Stimulated activated CD4-positive, alpha-beta T cell treated with anti-CD3 and anti-CD28 coated beads, Interleukin-1b, Interleukin-23, amount 100 ng/mL, for 24 hours (primary cell): ENCODE measurements at regions not wholly inside any gene's neighbourhood (a gene's known extent, or its start where the extent isn't known, plus 50 kb on each side); places are given as distances from the start of the nearest gene placed in this dataset.
"Not testable (repeated sequence)": the region's sequence is repeated elsewhere in the genome, so short reads cannot be mapped to it uniquely, and the experiment has no call there.

Source experiments
- DNase-seq, 4 experiments: peaks; one replicate each; pipeline ENCODE4 v3.0.0-alpha.2; 2020; ENCODE audit warnings: low read depth in 4 of 4, low spot score in 1 of 4

DNA sequence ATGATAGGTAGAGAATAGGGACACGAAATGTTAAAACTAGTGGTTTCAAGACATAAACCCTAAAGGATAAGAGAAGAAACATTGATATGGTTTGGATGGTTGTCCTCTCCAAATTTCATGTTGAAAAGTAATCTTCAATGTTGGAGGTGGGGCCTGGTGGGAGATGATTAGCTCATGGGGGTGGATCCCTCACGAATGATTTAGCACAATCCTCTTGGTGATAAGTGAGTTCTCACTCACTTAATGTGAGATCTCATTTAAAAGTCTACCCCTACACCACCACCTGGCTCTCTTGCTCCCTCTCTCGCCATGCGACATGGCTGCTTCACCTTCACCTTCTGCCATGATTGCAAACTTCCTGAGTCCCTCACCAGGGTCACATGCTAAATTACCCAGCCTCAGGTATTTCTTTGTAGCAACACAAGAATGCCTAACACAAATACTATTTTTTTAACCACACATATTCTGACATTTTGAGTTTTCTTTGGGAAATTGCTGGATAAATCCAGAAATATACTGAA is 242.4 kb upstream of the PHF14 start:
- no peak for DNase-seq

DNA sequence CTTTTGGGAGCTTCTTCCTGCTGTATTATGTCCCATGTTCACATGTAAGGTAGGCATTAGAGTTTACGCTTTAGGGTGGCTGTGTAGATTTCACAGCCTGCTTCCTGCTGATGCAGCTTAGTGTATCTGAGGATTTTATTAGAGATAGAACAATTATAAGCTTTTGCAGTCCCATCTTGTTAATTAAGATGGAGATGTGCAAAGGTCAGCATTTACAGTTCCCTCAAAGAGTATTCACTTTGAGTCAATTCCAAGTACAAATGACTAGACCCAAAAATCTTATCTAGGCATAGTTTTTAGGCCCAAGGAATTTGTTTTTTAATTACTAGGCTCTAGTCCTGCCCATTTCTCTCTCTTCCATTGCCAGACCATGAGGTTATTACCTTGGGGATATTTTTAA is 239.9 kb upstream of the PHF14 start:
- no peak for DNase-seq

DNA sequence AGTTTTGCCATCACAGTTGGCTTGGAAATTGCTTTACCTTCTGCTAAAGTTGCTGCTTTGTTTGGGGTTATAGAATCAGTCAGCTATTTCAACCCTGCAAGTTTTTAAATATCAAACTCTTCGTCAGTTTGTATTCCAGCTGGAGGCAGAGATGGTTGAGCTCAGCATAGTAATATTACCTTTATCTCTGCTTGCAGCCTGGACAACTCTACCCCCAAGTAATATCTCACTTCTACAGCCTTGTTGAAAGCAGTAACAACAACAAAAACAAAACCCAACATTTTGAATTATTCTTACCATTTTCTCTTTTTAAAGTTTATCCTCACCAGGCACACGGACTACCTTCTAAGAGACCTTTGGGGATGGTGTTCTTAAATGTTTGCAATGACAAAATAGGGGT is 239.1 kb upstream of the PHF14 start:
- DNase-seq, result no peak

DNA sequence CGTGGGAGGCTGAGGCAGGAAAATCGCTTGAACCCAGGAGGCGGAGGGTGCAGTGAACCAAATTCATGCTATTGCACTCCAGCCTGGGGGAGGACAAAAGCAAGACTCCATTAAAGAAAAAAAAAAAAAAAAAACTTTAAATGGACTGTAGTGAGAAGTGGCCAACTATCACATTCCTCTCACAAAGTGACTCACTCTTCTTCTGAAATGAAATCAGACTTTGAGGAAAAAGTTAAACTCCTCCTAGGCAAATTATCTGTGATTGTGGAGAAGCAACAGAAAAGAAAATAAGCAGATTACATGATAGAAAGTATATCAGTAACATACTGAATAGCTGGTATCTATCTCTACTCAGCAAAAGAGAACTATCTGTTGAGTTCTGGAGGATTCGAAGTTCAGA is 234.3 kb upstream of the PHF14 start:
- DNase-seq, result no peak

DNA sequence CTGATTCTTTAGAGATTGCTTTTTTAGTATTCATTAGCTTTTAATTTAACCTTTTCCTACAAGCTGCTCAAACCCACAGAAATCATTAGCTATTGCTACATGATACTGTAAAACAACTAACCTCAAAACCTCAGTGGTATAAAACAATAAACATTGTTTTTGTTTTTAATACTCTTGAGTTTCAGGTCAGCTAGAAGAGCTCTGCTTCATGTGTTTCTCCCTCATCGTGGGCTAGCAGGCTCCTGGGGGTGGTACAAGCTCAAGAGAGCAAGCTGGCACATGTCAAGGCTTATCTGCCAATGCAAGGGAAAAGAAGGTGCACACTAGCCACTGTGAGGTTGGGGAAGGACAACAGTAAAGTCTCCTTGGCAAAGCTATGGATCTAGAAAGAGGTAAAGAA is 232.9 kb upstream of the PHF14 start:
- DNase-seq, result no peak

DNA sequence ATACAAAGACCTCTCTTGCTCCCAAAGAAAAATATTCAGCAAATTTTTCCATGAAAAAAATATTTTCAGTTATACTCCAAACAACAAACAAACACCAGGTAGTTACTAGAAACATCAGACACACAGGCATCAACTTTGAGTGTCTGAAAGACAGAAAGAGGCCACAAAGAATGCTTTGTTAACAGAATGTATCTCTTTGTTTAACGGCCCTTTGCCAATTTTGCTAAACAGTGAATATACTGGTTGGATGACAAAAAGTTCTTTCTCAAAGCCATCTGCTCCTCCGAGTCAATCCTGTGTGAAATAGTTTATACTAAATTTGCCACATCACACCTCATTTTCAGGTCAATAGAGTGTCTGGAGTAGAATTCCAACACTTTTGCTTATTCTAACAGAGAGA is 216.7 kb upstream of the PHF14 start:
- DNase-seq, result no peak

DNA sequence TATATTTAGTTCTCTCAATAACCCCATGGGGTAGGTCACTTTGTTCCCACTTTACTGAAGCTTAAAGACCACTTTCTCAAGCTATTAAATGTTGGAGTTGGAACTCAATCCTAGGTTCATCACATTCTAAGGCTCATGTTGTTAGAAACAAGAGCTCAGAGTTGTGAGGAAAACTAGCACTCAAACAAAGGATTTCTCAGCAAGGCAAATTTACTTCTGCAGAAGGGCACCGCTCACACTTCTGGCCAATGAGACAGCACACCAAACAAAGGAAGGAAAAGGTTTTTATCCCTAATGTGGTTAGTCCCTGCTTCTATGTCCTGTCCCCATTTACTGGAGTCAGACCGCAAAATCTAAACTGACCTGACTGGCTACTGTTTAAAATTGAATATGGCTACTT is 214.6 kb upstream of the PHF14 start:
- DNase-seq, result no peak

DNA sequence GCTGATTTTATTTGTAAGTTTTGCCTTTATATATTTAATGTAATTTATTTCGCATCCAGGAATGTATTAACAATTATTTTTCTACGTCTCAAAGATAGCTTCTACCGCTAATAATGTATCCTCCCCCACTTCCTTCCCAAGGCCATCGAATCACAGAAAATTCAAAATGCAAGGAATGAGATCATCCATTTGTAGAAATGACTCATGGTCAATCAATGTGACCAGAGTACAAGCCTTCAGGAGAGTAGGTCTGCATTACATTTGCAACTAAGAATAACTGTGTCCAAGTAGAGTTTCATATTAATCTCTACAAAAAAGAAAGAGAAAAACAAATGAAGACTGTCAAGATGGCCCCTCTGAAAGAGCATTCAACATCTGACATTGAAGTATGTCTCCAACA is 205.9 kb upstream of the PHF14 start:
- DNase-seq, result no peak

DNA sequence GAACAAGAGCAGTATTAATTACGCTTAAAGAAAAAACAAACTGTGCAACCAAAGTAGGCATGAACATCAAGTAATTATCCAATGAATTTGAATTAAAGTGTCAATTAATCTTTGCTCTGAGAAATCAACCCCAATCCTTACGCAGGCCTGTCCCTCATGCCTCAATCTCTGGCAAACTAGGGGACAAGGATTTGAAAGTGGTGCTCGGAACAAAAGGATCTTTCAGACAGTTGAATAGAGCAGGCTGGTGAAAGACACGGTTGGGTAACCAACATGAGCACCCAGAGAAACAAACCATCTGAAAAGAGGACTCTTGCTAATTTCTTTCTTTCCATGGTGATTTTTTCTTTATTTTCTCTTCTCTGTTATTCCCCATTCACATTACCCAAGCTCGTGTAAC is 203.5 kb upstream of the PHF14 start:
- no peak for DNase-seq

DNA sequence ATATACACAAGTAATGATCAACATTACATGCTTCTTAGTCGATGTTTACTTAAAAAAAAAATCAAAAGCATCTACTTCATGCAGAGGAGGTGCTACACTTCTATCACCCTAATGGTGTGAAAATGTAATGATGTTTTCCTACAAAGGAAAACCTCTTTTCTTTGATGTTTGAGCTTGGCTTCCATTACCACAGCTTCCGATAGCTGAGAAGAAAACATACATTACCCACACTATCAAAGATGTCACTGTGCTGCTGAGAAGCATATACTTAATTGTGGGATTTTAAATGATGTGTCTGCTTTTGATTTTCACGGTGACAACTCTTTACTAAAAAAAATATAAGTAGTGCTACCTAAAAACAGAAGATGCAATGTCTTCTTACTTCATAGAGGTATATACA is 200.2 kb upstream of the PHF14 start:
- DNase-seq, result no peak

DNA sequence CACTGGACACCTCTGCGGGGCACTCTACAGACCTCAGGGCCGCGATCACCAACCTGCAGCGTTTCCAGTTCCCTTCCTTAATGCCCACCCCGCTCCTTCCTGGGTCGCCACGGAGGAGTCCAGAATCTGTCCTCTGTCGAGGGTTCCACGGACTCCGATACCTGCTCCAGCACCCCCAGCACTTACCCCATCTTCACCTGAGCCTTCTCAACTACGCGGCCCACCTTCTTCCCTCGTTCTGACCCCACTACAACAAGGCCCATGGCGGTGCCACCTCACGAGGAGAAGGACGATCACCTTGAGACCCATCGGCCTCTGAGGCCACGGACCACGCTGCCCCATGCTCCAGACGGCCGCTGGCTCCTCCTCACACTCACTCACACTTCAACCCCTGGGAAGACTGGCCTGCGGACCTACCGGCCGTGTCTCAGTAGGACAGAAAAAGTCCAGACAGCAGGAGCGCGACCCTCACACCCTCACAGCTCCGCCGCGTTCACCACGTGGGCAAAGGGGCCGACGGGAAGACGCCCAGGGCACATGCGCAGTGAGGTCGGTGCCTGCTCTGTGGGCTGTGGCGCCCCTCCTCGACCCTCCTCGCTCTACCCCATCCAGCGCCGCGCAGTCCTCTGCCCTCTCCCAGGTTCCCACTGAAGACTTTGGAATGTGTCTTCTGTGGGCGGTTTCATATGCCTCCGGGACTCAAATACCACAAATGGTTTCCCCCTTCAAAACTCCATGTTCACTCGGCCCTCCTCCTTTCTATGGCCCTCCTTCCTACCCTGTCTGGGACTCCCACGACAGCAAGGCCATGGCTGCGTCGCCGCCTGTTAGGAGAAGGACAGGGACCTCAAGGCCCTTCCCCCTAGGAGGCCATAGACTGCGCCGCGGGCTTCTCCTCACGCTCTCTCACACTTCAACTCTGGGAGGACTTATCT is 193.9 kb upstream of the PHF14 start:
- no peak for DNase-seq

DNA sequence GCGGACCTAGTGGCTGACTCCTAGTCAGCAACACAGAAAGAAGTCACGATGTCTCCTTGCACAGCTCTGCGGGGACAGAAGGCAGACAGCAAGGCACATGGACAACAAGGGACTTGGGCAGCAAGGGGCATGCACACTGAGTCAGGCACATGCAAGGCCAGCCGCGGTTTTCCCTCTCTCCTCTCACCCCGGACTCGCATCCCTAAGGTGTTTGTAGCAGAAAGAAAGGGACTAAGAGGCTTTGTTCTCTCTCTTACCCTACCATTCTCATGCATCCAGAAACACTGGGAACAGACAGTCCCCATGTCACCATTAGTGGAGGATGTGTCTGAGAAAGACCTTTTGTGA is 193.3 kb upstream of the PHF14 start:
- DNase-seq, result no peak

DNA sequence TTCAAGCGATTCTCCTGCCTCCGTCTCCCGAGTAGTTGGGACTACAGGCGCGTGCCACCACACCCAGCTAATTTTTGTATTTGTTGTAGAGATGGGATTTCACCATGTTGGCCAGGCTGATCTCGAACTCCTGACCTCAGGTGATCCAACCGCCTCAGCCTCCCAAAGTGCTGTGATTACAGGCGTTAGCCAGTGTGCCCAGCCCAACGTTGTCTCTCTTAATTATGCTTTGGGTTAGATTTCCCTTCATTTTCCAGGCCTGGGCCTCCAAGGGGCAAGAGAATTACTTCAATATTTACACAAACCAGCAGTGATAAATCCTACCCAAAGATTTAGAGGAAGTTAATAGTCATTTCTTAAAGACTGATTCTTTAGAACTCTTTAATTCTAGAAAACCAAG is 186.7 kb upstream of the PHF14 start:
- DNase-seq, result not testable (repeated sequence)

DNA sequence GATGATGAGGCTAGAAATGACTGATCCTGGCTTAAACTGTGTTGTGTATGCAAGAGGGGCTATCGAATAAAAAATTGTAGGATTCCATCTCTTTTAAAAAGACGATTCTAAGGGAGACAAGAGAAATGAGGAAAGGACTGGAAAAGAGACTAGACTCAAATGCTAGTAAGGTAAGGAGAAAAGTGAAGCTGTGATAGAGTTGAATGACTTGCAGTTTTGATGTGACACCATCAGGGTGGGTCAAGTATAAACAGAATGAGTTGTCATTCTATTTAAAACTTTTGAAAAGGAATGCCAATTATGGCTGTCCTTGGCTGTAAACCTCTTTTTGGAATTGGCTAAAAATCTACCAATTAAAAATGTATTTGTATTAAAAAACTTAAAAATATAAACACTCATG is 184.5 kb upstream of the PHF14 start:
- no peak for DNase-seq

DNA sequence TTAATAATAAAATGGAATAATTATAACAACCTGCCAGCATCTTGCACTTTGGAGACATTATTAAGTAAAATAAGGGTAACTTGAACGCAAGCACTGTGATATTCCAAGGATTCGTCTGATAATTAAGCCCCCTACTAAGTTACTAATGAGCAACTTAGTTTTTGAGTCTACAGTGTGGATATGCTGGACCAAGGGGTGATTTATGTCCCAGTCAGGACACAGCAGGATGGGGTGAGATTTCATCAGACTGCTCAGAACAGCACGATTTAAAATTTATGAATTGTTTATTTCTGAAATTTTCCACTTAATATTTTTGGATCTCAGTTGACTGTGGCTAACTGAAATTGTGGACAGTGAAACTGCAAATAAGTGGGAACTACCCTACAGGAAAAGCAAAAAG is 182.8 kb upstream of the PHF14 start:
- no peak for DNase-seq

DNA sequence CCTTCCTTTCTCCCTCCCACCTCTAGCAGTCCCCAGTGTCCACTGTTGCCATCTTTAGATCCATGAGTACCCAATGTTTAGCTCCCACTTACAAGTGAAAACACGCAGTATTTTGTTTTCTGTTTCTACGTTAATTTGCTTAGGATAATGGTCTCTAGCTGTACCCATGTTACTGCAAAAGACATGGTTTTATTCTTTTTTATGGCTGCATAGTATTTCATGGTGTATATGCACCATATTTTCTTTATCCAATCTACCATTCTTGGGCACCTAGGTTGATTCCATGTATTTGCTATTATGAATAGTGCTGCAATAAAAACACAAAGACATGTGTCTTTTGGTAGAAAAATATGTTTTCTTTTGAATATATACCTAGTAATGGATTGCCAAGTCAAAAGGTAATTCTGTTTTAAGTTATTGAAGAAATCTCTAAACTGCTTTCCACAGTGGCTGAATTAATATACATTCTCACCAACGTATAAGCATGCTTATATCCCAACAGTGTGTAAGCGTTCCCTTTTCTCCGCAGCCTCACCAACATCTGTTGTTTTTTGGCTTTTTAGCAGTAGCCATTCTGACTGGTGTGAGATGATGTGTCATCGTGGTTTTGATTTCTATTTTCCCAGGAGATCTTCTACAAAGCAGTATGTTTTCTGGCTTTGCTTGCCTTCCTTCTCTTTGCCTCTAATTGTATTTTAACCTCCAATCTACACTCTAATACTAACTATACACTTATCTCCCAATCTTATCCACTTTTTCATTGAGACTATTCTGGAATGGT is 179.5 kb upstream of the PHF14 start:
- DNase-seq, result no peak

DNA sequence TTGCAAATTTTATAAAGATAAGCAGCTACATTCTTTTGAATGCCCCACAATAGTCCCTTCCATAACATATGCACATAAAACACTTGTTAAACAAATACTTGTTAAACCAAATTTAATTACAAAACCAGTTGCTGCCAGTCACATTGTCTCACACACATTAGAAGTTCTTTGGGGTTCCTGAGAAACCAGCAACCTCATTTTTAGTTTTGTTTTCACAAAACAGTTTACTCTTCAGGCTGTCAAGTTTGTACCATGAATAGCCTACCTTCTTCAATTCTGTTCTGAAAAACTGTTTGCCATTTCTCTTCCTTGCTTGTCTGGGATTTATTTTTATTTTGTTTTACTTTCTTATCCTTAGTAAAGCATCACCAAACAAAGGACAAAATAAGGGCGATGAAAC is 176.5 kb upstream of the PHF14 start:
- DNase-seq, result no peak

DNA sequence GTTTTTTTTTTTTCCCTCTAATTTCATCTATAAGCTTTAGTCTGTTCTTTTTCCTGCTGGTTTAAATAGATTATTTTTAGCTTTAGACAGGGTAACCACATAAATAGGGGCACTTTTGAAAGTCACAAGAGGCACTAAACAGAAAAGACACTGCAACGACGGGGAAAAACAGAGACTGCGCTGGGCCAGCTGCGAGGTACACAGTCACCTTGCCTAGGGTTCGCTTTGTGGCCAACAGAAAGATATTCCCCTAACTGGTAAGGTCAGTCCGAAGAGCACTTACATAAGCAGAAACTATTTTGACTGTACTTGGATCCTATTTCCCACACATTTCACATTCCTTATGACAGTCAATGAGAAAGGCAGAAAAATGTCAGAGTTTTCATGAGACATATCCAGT is 175.6 kb upstream of the PHF14 start:
- DNase-seq, result no peak

DNA sequence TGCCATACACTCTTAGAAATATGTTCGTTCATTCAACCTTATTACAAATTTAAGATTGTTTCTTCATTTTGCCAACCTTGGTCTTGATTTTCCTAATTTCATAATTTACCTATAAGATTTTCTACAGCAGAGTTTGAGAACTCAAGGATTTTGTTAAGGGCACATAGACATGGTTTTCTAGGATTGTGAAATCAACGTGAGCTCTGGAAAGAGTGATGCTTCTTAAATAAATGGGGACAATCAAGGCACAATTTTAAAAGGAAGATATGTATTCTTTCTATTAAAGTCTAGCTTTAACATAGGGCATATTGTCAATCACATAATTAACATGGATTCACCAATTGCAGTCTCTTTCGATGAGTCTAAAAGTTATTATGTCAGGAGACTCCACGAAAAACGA is 174.2 kb upstream of the PHF14 start:
- DNase-seq, result no peak

DNA sequence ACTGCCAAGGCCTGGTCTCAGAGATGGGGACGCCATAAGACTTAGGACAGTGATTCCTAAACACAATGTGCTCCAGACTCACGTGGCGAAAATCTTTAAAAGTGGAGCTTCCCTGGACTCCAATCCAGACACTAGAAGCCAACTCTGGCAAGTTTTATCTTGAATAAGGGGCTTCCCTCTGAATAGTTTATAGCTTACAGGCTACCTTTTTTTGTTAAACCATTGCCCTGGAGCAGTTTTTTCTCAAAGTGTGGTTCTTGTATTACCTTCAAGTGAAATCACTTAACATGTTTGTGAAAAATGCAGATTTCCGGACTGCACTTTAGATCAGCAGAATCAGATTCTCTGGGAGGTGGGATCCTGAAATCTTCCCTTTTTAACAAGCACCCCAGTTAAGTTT is 171.7 kb upstream of the PHF14 start:
- no peak for DNase-seq

DNA sequence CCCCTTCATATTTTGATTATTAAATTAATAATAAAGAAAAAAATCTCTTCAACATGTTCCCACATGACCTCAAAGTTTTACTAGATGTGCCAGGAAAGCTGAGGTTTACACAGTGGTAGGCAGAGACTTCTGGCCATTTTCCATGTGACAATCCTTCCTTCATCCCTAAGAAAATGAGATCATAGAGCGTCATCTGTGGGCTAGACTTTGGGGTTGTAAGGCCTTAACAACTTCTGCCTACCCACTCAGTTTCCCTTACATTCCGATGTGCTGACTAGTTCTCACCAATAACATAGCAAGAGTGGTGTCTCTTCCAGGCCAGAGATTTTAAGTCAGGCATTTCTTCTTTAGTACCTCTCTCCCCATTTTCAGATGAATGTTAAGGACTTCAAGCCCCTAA is 171.1 kb upstream of the PHF14 start:
- no peak for DNase-seq

DNA sequence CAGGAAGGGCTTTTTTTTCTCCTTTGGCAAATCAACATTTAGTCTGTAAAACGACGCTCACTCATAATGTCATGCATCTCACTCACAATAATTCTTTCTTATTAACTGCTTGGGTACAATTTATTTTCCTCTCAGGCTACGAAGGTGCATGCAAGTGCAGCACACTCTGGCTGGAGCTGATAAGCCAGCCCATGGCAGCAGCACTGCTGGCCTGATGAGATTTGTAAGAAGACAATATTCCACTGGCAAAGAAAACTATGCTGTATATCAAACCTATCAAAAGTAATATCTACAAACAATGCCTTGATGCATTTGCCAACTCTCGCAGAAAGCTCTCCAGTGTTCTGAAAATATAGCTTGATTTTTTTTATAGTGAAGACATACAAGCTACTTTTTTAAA is 170.0 kb upstream of the PHF14 start:
- DNase-seq, result no peak
